GM03348 (cell line): ENCODE measurements at regions not wholly inside any gene's neighbourhood (a gene's known extent, or its start where the extent isn't known, plus 50 kb on each side); places are given as distances from the start of the nearest gene placed in this dataset.

Experiments used
- DNase-seq: peaks from one replicate; pipeline ENCODE4 v3.0.0; 2012; ENCODE audit warnings: low spot score

DNA sequence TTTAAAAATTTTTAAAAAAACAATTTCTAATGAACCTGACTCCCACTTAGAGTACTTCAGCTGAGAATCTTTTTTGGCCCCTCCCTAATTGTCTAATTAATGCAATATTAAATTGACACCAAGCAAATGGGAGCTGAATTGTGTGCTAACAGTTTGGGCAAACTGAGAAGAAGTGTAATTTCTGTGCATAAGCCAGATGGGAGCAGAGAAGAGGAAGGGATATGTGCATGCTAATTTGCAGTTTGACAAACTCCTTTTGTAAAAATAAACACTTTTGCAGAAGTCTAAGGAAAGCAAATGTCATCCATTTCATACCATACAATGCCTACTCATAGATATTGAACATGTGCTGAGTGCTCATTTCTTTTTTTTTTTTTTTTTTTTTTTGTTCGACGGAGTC lies 332.0 kb downstream of the CYRIA start:
- no peak for DNase-seq

DNA sequence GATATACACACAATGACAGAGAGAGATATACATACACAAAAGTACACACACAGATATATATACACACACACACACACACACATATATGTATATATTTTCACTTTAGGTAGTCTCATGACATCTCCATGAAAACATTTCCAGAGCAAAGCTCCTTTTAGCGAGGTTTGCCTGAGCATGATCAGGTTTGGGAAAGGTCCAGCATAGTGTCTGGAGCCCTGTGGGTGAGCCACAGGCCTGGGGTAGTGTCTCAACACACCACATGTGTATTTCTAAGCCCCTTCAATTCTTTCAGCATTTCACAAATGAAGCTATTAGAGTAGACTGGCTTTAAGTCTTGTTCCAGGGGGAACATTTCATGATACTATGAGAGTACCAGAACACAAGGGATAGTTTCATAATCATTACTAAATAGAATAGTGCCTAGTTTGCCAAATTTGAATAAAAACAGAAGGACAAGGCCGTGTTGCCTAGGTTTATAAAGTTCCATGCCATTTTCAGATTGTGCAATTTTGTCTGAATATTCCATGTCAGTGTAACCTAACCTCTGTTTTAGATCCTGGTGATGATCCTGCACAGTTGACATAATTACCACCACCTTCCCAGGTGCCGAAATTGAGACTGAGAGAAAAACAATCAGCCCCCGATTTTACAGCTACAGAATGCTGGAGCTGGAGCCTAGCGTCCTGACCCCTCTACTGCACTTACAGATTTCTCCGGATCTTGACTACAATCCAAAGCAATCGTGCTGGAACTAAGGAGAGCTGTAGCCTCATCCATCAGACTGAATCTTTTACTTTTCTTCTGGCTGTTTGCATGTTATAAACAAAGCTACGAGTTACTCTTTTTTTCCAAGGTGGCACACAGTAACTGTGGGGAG lies 332.7 kb downstream of the CYRIA start:
- no peak for DNase-seq

DNA sequence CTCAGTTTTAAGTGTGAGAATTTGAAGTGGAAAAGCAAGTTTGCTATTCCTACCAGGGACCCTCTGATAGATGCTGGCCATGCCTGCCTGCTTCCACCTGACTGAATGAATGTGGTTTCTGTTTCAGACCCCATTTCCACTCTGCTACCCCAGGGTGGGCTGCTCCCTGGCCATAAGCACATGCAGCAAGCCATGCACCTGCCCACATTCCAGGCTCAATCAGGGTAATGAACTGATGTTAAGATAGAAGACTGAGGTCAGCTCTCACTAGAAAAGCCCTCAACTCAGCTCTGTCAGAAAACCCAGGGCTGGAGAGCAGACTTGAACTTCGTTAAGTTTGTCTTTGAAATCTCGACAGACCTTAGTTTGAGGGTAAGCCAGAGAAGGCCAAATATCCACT lies 333.9 kb downstream of the CYRIA start:
- DNase-seq, result no peak

DNA sequence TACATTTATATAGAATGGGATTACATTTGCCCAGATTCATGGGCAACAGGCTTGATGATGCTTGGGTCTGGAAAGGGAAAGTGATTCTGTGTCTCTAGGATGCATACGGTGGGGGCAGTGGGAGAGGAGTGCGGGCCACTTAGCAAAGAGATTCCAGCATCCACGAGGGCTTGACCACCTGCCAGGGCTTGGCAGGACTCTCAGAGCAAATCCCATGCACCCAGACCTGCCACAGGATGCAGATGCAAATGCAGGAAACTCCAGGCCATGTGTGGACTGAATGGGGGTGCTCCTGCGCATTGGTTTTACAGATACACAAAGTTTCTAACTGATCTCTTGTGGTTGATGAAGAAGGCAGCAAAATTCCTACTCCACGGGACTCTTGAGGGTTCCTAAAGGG lies 334.7 kb downstream of the CYRIA start:
- DNase-seq, result no peak

DNA sequence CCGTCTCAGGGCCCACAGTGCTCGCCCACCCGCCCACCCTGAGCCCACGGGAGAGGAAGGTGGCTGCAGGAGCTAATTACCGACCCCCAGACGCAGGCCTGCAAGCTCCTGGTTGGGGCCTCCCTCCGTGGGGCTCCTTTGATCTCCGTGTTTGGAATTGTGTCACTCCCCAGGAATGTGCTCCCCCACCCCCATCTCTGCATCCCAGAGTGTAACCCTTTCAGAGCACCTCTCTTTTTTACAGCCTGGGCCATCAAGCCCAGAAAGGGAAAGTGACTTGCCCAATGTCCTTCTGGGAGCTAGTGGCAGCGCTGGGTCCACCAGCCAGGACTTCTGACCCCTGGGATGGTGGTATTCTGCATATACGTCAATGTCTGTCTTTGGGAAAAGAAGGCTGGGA lies 335.1 kb downstream of the CYRIA start:
- no peak for DNase-seq

DNA sequence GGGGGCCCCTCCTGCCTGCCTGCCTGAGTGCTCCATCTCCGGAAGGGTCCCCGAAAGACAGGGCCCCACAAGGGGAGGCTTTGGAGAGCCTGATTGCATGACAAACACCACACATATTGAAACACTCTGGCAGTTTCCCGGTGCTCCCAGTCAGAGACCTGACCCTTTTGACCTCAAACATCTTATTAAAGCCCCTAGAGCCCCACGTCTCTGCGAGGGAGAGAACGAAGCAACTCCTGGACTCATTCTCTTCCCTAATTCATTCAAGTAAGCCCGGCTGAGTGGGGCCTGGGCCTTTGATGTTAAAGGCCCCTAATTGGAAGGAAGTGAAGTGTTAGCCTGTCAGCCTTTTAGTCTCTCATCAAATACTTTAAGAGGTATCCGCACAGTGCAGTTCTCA lies 335.6 kb downstream of the CYRIA start:
- DNase-seq, result no peak

DNA sequence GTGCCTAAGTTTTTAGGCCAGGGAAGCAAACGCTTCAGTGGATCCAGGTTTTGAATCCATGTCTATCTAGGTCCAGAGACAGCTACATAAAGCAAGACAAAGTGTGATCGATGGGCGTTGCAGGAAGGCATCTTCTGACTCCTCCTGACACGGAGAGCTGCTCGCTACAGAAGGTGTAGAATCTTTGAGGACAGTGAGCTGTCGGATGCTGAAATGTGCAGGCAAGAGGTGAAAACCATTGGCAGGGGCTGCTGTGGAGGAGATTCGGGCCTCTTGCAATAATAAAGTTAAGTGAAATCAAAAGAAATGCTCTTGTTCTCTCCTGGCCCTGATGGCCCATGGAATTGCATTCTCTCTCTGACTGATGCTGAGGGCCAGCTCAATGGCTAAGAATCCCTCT lies 336.2 kb downstream of the CYRIA start:
- no peak for DNase-seq

DNA sequence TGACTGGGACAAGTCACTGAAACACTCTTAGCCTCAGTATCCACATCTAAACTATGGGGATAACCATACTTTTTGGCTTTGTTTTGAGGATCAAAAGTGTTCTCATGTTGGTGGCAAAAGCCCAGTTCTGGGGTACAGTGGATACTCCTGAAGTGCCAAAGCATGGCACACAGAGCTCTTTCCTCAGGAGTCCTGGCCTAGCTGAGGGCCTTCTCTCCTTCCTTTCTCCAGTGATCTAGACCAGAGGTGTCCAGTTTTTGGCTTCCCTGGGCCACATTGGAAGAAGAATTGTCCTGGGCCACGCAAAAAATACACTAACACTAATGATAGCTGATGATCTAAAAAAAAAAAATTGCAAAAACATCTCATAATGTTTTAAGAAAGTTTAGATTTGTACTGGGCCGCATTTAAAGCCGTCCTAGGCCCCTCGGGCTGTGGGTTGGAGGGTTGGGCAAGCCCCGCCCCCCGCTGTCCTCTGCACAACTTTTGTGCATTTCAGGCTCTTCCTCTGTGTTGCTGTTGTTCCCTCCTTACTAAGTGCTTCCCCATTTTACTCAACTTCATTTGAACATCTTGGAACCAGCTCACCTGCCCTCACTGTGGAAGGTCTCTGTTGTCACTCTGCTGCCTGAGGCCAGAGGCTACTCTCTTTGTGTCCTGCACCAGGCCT lies 337.0 kb downstream of the CYRIA start:
- DNase-seq, result no peak

DNA sequence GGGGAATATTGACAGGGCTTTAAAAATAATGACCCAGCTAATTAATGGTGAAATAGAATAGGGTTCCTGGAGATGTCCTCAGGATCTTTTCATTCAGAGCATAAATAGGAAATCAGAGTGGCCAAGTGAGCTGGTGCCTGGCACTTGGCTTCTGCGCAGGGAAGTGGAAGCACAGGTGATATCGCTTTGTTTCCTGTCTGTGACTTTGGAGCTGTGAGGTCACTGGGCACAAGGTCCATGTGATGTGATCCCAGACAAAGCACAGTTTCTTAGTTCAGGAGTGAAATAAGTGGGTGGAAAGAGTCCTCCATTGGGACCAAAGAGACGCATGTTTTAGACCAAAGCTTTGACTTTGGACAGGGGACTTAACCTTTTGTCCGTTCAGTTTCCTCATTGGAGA lies 338.3 kb downstream of the CYRIA start:
- no peak for DNase-seq

DNA sequence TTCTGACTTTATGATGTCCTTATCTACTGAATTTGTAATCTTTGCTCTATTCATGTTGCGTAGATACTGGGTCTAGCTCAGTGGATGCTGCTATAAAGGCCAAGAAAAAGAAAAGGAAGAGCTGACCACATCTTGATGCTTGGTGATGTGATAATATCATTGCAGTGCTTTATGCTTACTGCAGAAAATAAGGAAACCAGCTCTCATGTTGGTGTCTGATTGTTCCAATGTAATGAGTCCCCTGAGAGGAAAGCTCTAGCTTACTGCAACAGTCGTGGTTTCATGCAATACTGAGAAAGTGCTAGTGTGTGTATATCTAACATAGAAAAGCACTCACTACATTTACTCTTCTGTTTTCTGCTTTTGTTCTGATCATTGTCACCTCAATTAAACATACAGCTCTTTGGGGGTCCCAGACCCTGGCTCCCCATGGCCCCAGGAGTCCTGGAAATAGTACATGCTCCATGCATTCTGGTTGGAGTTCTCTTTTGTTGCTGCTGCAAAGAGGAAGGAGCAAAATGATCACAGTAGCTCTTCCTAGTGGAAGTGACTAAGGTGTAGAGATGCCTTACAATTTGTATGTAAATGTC lies 338.8 kb downstream of the CYRIA start:
- no peak for DNase-seq

DNA sequence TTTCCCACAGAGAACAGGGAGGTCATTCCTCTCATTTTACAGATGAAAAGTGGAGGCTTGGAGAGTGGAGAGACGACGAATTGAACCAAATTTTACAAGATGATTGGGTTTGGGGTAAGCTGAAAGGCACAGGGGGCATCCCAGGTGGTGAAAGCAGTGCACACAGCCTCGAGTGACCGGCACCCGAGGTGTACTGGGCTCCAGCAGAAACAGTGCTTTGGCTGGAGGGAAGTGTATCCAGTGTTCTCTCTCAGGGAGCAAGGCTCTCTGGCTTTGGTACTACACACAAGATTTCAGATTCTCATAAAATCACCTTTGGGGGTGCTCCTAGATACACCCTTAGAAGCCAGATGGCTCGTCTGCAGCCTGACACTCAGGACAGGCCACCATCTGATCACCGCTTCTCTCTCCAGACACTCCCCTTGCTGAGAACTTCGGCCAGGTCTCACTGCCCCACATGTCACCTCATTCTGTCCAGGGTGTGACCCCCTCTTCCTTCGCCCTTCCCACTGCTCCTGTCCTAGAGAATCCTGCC lies 339.6 kb downstream of the CYRIA start:
- DNase-seq, result no peak

DNA sequence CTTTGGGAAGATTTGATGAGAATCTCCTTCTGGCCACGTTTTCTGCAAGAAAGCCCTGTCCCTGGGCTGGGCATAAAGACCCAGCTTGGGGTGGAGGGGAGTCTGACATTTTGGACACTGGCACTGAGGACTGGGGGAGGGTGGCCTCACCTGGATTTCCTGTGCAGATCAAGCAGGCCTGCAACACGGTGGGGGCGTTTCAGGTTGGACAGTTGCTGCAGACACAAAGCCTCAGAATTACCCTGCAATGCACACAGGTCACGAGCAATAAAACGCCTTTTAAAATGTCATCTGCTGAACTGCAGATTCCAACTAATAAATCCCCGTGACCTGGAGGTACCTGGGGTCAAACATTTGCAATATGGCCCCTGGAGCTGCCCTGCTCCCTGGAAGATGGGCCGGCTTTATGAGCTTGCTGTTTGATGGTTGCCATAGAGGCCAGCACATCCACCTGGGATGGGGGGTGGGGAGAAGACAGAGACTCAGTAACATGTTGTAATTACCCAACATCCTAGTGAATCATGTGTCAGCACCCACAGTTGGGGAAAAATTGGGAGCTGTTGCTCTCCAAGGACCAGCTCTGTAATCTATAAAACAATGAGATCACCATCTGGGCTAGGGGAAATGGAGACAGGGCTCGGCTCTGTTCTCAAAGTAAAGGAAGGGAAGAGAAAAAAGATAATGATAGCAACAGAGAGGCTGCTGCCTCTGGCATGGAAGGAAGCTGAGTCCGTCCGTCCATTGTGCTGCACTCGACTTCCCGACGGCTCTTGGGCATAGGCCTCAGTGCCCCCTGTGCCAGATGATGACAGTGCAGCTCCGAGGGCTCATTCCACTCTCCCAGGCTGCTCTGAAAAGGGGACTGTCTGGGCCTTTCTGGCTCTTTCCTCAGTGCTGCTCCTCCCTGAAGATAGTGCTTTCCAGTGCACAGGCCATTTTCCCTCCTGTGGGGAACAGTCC lies 340.3 kb downstream of the CYRIA start:
- no peak for DNase-seq

DNA sequence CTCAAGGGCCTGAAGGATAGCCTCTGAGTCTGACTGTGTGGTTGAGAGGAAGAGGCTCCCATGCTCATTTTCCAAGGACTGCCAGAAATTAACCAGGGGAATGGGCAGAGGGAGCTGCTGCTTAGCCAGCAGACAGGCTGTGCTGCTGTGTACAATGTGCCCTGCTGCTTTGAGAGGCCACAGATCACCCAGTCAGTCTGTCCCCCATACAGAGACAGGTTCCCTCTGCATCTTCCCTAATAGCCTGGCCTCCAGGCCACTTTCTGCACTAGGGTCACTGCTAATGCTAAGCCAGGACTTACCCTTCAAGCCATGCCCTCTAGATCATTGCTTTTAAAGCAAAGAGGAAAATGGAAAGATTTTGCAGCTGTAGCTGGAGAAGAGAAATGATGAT lies 341.1 kb downstream of the CYRIA start:
- no peak for DNase-seq

DNA sequence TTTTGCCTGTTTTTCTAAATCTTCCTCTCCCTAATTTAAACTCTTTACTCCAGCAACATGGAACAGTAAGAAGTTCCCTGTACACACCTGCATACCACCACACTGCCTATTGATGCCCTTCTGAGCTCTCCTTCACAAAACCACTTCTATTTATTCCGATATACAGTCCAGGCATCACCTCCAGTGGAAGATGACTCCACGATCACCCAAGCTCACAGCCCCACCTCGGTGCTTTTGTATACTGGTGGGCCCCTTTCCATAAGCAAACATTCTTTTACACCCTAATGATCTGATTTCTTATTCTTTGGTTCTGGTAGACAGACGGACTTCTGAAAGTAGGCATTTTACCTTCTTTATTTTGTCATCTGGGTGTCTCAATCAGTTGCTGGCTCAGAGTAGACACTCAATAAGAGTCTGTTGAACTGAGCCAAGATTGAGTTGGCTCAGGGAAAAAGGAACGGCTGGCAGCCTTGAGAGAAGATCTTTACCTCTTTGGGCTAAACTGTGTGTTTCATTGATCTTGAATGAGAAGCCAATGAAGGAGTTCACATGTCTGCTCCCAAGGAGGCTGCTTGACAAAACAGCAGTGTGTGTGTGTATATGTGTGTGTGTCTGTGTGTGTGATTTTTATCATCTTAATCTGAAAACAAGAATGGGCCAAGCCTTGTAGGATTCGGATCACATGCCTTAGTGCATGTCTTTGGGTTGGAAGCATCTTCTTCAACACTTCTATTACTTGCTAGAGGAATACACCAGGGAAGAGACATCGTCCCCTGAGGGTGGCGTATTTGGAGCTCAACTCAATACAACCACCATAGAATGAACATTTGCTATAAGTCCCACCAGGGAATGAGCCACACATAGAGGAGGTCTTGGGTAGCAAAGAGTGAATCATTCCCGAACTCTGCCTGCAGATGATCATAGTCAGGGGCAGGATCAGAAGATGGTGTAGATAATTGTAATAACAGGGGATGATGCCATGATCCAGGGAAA lies 341.8 kb downstream of the CYRIA start:
- DNase-seq, result no peak

DNA sequence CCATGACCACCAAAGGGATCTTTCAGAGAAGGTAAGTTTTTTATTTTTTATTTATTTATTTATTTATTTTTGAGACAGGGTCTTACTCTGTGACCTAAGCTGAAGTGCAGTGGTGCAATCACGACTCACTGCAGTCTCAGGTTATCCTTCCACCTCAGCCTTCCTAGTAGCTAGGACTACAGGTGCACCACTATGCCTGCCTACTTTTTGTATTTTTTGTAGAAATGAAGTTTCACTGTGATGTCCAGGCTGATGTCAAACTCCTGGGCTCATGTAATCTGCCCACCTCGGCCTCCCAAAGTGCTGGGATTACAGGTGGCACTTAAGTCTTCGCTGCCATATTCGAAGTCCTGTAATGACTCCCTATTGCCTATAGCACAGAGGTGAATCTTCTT lies 342.5 kb downstream of the CYRIA start:
- no peak for DNase-seq

DNA sequence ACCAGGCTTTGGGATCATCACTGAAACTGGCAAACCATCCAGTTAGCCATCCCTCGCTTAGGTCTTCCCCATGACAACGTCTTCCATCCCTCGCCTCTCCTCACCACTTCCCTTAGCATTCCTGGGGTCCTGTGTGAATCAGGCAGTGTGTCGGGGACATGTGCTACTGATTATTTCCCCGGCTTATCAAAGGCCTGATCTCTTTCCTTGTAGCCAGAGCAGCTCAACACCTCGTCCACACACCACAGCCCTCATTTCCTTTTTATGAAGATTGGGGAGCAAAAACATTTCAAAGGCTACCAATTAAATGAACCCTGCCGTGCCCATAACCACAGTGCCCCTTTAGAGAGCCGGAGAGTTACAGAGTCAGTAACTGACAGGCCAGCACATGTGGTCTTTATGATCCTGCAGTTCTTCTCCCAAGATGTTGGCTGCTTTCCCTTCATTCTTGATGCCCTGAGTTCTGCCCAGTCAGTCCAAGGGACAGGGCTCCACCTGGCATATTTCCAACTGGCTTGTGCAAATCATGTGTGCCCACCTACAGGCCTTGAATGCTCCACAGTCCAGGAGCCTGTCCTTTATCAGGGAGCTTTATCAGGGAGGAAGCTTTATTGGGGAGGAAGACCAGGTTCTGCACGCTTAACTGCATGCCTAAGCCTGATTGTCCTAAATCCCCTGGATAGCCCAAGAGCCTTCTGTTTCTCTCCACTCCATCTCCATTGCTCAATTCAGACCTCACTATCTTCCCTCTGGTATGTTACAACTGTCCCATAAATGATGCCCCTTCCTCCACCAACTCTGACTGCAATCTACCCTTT lies 343.1 kb downstream of the CYRIA start:
- no peak for DNase-seq

DNA sequence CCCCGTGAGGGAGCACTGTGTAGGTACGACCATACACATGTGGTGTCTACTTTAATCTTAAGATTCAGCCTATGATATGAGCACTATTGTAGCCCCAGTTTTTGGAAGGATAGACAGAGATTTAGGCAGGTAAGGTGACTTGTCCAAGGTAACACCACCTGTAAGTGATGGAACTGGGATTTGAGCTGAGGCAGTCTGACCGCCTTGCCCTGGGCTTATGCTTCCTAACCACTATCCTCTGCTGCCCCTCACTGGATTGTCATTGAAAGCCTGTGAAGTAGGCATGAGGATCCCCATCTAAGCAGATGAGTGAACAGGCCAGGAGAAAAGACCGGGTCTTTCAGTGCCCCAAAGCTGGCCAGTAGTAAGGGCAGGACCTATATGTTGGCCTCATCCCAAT lies 343.8 kb downstream of the CYRIA start:
- no peak for DNase-seq

DNA sequence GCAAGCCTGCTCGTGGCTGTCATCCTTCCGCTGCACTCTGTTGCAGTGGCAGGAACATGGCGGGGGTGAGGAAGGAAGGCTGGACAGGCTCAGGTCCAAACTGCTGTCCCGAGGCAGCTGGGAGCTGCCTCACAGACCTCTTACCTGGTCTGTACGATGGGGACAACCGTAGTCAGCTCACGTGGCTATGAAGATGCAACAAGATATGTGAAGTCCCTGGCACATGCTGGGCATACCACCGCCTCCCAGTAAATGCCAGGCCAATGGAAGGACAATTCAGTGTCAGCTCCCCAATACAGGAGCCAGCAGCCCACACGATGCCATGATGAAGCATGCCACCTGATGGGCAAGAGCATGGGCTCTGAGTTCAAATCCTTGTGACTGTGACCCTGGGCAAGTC lies 344.4 kb downstream of the CYRIA start:
- DNase-seq, result no peak

DNA sequence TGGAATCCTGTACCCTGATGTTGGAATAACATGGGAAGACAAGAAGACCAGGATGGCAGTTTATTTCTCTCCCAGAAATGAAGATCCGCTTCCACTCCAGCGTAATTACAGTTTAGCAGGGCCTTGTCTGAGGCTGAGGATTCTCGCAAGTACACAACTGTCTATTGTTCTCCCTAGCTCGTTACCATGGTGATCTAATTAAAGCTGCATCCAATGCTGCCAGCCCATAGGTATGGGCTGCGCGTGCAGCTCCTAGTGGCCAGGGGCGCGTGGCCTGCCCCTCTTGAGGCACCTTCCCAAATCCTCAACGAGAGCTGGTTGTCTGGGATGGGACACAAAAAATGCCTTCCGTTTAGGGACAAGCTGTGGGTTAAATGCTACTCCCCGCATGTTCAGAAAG lies 344.9 kb downstream of the CYRIA start:
- no peak for DNase-seq
